Trophoblast cell (in vitro differentiated cells and primary cell): ENCODE measurements at regions not wholly inside any gene's neighbourhood (a gene's known extent, or its start where the extent isn't known, plus 50 kb on each side); places are given as distances from the start of the nearest gene placed in this dataset.

Experiments
- DNase-seq, 2 donors: peaks; one replicate each; pipeline ENCODE4 v3.0.0-alpha.2; 2016
- H2AFZ ChIP-seq: 2 replicates; pipeline ENCODE4 v1.6.1; 2013; ENCODE audit warnings: low read length, moderate library complexity, mild to moderate bottlenecking; ENCODE audit not compliant: insufficient read depth, poor library complexity
- H2AK5ac ChIP-seq: 2 replicates; pipeline ENCODE4 v1.6.1; 2013; ENCODE audit warnings: mild to moderate bottlenecking, low read length
- H2BK120ac ChIP-seq: 2 replicates; pipeline ENCODE4 v1.6.1; 2013; ENCODE audit warnings: low read length, mild to moderate bottlenecking, moderate library complexity; ENCODE audit not compliant: insufficient read depth, poor library complexity
- H2BK12ac ChIP-seq: 2 replicates; pipeline ENCODE4 v1.6.1; 2013; ENCODE audit warnings: mild to moderate bottlenecking, low read length, moderate library complexity
- H2BK5ac ChIP-seq: 2 replicates; pipeline ENCODE4 v1.6.1; 2013; ENCODE audit warnings: low read length, low read depth, moderate library complexity, mild to moderate bottlenecking; ENCODE audit not compliant: poor library complexity
- H3K14ac ChIP-seq: 2 replicates; pipeline ENCODE4 v1.6.1; 2013; ENCODE audit warnings: mild to moderate bottlenecking, low read length
- H3K18ac ChIP-seq: 2 replicates; pipeline ENCODE4 v1.6.1; 2013; ENCODE audit warnings: mild to moderate bottlenecking, low read length
- H3K23ac ChIP-seq: 2 replicates; pipeline ENCODE4 v1.6.1; 2013; ENCODE audit warnings: low read length
- H3K27ac ChIP-seq: 2 replicates; pipeline ENCODE4 v1.5.1; 2013; ENCODE audit warnings: low read depth, mild to moderate bottlenecking, inconsistent platforms, low read length, moderate library complexity
- H3K27me3 ChIP-seq: 2 replicates; pipeline ENCODE4 v1.6.1; 2013; ENCODE audit warnings: inconsistent platforms, mild to moderate bottlenecking, low read length, moderate library complexity; ENCODE audit not compliant: insufficient read depth
- H3K36me3 ChIP-seq, 2 experiments: 1 replicate in 1 of 2; 2 replicates in 1 of 2; pipeline ENCODE4 v1.6.1; 2013; ENCODE audit warnings: low read length in 2 of 2, mild to moderate bottlenecking in 2 of 2, moderate library complexity in 1 of 2; ENCODE audit not compliant: insufficient read depth in 2 of 2, control insufficient read depth in 1 of 2
- H3K4ac ChIP-seq: 2 replicates; pipeline ENCODE4 v1.6.1; 2013; ENCODE audit warnings: low read depth, mild to moderate bottlenecking, low read length, moderate library complexity
- H3K4me1 ChIP-seq, 2 experiments: 1 replicate in 1 of 2; 2 replicates in 1 of 2; pipeline ENCODE4 v1.6.1; 2013; ENCODE audit warnings: low read length in 2 of 2, mild to moderate bottlenecking in 2 of 2, moderate library complexity in 1 of 2; ENCODE audit not compliant: insufficient read depth in 2 of 2, control insufficient read depth in 1 of 2
- H3K4me2 ChIP-seq: 2 replicates; pipeline ENCODE4 v1.6.1; 2013; ENCODE audit warnings: inconsistent platforms, mild to moderate bottlenecking, low read length, moderate library complexity
- H3K4me3 ChIP-seq: 2 replicates; pipeline ENCODE4 v1.5.1; 2013; ENCODE audit warnings: mild to moderate bottlenecking, low read depth, low read length, inconsistent platforms
- H3K79me1 ChIP-seq: one replicate; pipeline ENCODE4 v1.6.1; 2013; ENCODE audit warnings: low read length
- H3K79me2 ChIP-seq: 2 replicates; pipeline ENCODE4 v1.6.1; 2013; ENCODE audit warnings: low read length, mild to moderate bottlenecking; ENCODE audit not compliant: control insufficient read depth, insufficient read depth, poor library complexity
- H3K9ac ChIP-seq: 2 replicates; pipeline ENCODE4 v1.6.1; 2013; ENCODE audit warnings: mild to moderate bottlenecking, low read length
- H3K9me3 ChIP-seq: 2 replicates; pipeline ENCODE4 v1.6.1; 2013; ENCODE audit warnings: low read depth, mild to moderate bottlenecking, control low read depth, inconsistent platforms, low read length; ENCODE audit not compliant: insufficient read depth
- H4K12ac ChIP-seq: 2 replicates; pipeline ENCODE4 v1.6.1; 2013; ENCODE audit warnings: low read depth, mild to moderate bottlenecking, low read length, moderate library complexity
- H4K8ac ChIP-seq: 2 replicates; pipeline ENCODE4 v1.6.1; 2013; ENCODE audit warnings: low read depth, mild to moderate bottlenecking, low read length, moderate library complexity
- H4K91ac ChIP-seq: one replicate; pipeline ENCODE4 v1.6.1; 2013; ENCODE audit warnings: low read depth, mild to moderate bottlenecking, low read length, moderate library complexity
- WGBS: extraction: QIAGEN DNeasy Blood & Tissue Kit; methylation state at CpG from one replicate; pipeline ENCODE4 v1.1.7; 2013; ENCODE audit warnings: missing lambda C conversion rate; ENCODE audit not compliant: insufficient read length, insufficient coverage; ENCODE audit errors: extremely low coverage; 5-methylcytosine and 5-hydroxymethylcytosine counted together

DNA sequence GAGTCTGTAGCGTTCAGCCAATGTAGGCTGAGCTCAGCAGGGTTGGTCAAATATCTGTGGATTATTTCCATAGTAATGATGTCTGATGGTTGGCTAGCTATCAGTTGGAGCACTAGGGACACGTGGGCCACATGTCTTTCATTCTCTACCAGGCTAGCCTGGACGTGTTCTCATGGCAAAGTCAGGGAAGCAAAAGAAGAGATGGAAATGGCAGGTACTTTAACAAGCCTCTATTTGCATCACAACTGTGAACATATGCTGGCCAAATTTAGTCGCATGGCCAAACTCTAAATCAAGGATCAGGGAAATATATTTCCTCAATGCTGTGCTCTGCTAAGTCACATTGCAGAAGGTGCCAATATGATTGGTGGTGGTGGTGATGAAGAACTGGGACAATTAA, 371.6 kb upstream of the CHST9 start:
- no peak overlapping the region for H2BK5ac ChIP-seq
- no peak overlapping the region for H3K23ac ChIP-seq
- H3K9ac ChIP-seq: no peak overlapping the region
- H4K12ac ChIP-seq: no peak overlapping the region
- H3K9me3 ChIP-seq: no peaks in the 10 kb centered on the region
- no peaks in the 10 kb centered on the region for H3K79me1 ChIP-seq
- no peak overlapping the region for H3K14ac ChIP-seq
- H3K4me1 ChIP-seq: no peaks in the 10 kb centered on the region
- no CpG with 5 or more reads among the region's 4 CpGs for WGBS
- H4K91ac ChIP-seq: no peak overlapping the region
- no peak overlapping the region for H2BK12ac ChIP-seq
- no peak overlapping the region for H4K8ac ChIP-seq
- H3K4ac ChIP-seq: no peak overlapping the region
- H3K18ac ChIP-seq: no peak overlapping the region
- no peak overlapping the region for H3K4me3 ChIP-seq
- H3K27ac ChIP-seq: no peak overlapping the region
- no peaks in the 10 kb centered on the region for H3K27me3 ChIP-seq
- no peak overlapping the region for H2BK120ac ChIP-seq
- H3K4me2 ChIP-seq: no peak overlapping the region
- DNase-seq: no peak
- H3K36me3 ChIP-seq: no peaks in the 10 kb centered on the region
- H2AK5ac ChIP-seq: no peak overlapping the region
- no peak overlapping the region for H2AFZ ChIP-seq
- no peaks in the 10 kb centered on the region for H3K79me2 ChIP-seq

DNA sequence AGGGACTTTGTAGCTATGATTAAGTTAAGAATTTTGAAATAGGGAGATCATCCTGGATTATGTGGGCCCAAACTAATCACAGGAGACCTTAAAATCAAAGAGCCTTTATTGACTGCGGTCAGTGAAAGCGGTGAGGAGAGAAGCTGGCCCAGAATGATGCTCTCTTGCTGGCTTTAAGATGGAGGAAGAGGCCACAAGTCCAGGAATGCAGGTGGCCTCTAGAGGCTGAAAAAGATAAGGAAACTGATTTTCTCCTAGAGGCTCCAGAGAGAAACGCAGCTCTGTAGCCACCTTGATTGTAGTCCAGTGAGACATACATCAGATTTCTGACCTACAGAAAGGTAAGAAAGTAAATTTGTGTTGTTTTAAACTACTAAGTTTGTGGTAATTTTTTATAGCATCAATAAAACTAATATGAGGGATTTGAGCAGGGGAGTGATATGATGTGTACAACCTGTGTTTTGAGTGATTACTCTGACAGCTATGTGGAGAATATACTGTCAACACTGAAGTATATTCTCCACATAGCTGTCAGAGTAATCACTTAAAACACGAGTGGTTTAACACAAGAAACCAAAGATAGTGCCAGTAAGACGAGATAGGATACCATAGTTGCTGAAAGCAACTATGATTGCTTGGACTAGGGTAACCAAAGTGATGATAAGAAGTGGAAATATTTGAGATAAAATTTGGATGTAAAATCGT, 364.4 kb upstream of the CHST9 start:
- H3K27ac ChIP-seq: no peak overlapping the region
- H3K18ac ChIP-seq: no peak overlapping the region
- H3K14ac ChIP-seq: no peak overlapping the region
- no peak for DNase-seq
- no peak overlapping the region for H3K9ac ChIP-seq
- H2BK12ac ChIP-seq: no peak overlapping the region
- H3K4ac ChIP-seq: no peak overlapping the region
- H3K79me2 ChIP-seq: no peaks in the 10 kb centered on the region
- H3K4me1 ChIP-seq: no peaks in the 10 kb centered on the region
- H3K79me1 ChIP-seq: no peaks in the 10 kb centered on the region
- no peak overlapping the region for H3K4me3 ChIP-seq
- H2BK120ac ChIP-seq: no peak overlapping the region
- H2AK5ac ChIP-seq: no peak overlapping the region
- H2BK5ac ChIP-seq: no peak overlapping the region
- H3K27me3 ChIP-seq: no peaks in the 10 kb centered on the region
- H2AFZ ChIP-seq: no peak overlapping the region
- no peak overlapping the region for H4K91ac ChIP-seq
- no peak overlapping the region for H3K4me2 ChIP-seq
- H4K8ac ChIP-seq: no peak overlapping the region
- H3K36me3 ChIP-seq: no peaks in the 10 kb centered on the region
- no peak overlapping the region for H3K23ac ChIP-seq
- 100% methylated on average over 1 of the region's 6 CpGs for WGBS
- H4K12ac ChIP-seq: no peak overlapping the region
- H3K9me3 ChIP-seq: no peaks in the 10 kb centered on the region

DNA sequence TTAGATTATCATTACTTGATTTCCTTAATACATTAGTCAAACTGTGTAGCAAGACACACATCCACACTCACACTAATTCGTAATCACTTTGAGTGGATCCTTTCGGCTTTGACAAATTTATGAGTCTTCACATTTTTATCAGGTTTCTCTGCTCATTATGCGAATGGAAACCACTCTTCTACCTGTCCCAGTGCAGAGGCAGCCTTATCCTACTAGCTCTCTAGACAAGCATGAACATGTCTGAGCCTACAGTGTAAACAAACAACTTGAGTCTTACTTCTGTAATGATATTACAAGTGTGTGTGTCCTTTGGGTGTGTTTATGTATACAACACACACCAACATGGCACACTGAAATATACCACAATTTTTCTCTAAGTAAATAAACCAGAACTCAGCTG, 361.9 kb upstream of the CHST9 start:
- DNase-seq: no peak
- H3K36me3 ChIP-seq: no peaks in the 10 kb centered on the region
- H3K14ac ChIP-seq: no peak overlapping the region
- H3K27me3 ChIP-seq: no peaks in the 10 kb centered on the region
- no peak overlapping the region for H3K4ac ChIP-seq
- no peak overlapping the region for H2BK120ac ChIP-seq
- H4K12ac ChIP-seq: no peak overlapping the region
- no peak overlapping the region for H3K4me2 ChIP-seq
- no peak overlapping the region for H4K91ac ChIP-seq
- no peak overlapping the region for H2BK5ac ChIP-seq
- no peak overlapping the region for H3K9ac ChIP-seq
- H3K4me3 ChIP-seq: no peak overlapping the region
- H2BK12ac ChIP-seq: no peak overlapping the region
- no peak overlapping the region for H4K8ac ChIP-seq
- no CpG with 5 or more reads among the region's 3 CpGs for WGBS
- H3K4me1 ChIP-seq: no peaks in the 10 kb centered on the region
- no peak overlapping the region for H3K27ac ChIP-seq
- no peak overlapping the region for H3K18ac ChIP-seq
- no peaks in the 10 kb centered on the region for H3K79me2 ChIP-seq
- H2AK5ac ChIP-seq: no peak overlapping the region
- no peak overlapping the region for H3K23ac ChIP-seq
- no peaks in the 10 kb centered on the region for H3K79me1 ChIP-seq
- no peak overlapping the region for H2AFZ ChIP-seq
- H3K9me3 ChIP-seq: no peaks in the 10 kb centered on the region

DNA sequence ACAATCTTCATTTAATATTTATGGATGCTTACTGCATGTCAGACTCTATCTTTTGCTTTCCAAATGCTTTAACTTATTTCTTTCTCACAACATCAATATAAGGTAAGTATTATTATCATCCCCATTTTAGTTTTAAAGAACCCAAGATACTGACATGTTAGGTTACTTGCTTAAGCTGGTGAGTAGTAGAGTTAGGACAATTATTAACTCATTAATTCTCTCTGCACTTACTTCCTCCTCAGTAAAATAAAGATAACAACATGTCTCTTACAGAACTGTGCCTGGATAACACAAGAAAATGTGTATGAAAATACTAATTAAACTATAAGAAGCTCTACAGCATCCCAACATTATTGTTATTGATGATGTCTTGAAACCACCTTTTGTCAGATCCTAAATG, 359.1 kb upstream of the CHST9 start:
- no peak overlapping the region for H3K23ac ChIP-seq
- no peaks in the 10 kb centered on the region for H3K27me3 ChIP-seq
- no peak overlapping the region for H3K27ac ChIP-seq
- no peak overlapping the region for H3K18ac ChIP-seq
- H3K9me3 ChIP-seq: no peaks in the 10 kb centered on the region
- no peak overlapping the region for H4K91ac ChIP-seq
- no peak overlapping the region for H3K4me3 ChIP-seq
- no peaks in the 10 kb centered on the region for H3K79me2 ChIP-seq
- no peak for DNase-seq
- no peak overlapping the region for H2AFZ ChIP-seq
- H4K12ac ChIP-seq: no peak overlapping the region
- no peaks in the 10 kb centered on the region for H3K79me1 ChIP-seq
- no peak overlapping the region for H3K9ac ChIP-seq
- H3K4ac ChIP-seq: no peak overlapping the region
- no peak overlapping the region for H4K8ac ChIP-seq
- no peak overlapping the region for H2BK12ac ChIP-seq
- no peak overlapping the region for H2AK5ac ChIP-seq
- H3K4me1 ChIP-seq: no peaks in the 10 kb centered on the region
- H3K4me2 ChIP-seq: no peak overlapping the region
- H2BK120ac ChIP-seq: no peak overlapping the region
- no peak overlapping the region for H3K14ac ChIP-seq
- H3K36me3 ChIP-seq: no peaks in the 10 kb centered on the region
- no peak overlapping the region for H2BK5ac ChIP-seq
